ENCODE measurements at regions not wholly inside any gene's neighbourhood (a gene's known extent, or its start where the extent isn't known, plus 50 kb on each side); places are given as distances from the start of the nearest gene placed in this dataset.
"Not testable (repeated sequence)": the region's sequence is repeated elsewhere in the genome, so short reads cannot be mapped to it uniquely, and the experiment has no call there.

GRCh38 chr18:23311351-23312121 lies 141.6 kb upstream of the RIOK3 start:
- no peak for DNase-seq

GRCh38 chr18:23313379-23313778 lies 139.7 kb upstream of the RIOK3 start:
- DNase-seq = no peak

- no peak for DNase-seq
Observed at GRCh38 chr18:23314672-23315071, 138.4 kb upstream of the RIOK3 start.

GRCh38 chr18:23316316-23316715 lies 136.8 kb upstream of the RIOK3 start:
- DNase-seq = no peak

- no peak for DNase-seq
Observed at GRCh38 chr18:23316988-23317387, 136.1 kb upstream of the RIOK3 start.

GRCh38 chr18:23317975-23318675 lies 135.0 kb upstream of the RIOK3 start:
- no peak for DNase-seq

- no peak for DNase-seq
Observed at GRCh38 chr18:23320709-23321236, 132.3 kb upstream of the RIOK3 start.

- DNase-seq = no peak
Observed at GRCh38 chr18:23321996-23322395, 131.1 kb upstream of the RIOK3 start.

GRCh38 chr18:23324056-23324811 lies 128.9 kb upstream of the RIOK3 start:
- DNase-seq = no peak

GRCh38 chr18:23324861-23325260 lies 128.2 kb upstream of the RIOK3 start:
- DNase-seq = no peak

- not testable (repeated sequence) for DNase-seq
Observed at GRCh38 chr18:23329671-23330070, 123.4 kb upstream of the RIOK3 start.

- no peak for DNase-seq
Observed at GRCh38 chr18:23330423-23330822, 122.7 kb upstream of the RIOK3 start.

GRCh38 chr18:23331091-23331920 lies 121.8 kb upstream of the RIOK3 start:
- DNase-seq = no peak

GRCh38 chr18:23332356-23332755 lies 120.7 kb upstream of the RIOK3 start:
- DNase-seq = no peak

- DNase-seq = no peak
Observed at GRCh38 chr18:23333827-23334226, 119.3 kb upstream of the RIOK3 start.

- DNase-seq = no peak
Observed at GRCh38 chr18:23334569-23334968, 118.5 kb upstream of the RIOK3 start.

GRCh38 chr18:23336101-23336500 lies 117.0 kb upstream of the RIOK3 start:
- no peak for DNase-seq

- DNase-seq = no peak
Observed at GRCh38 chr18:23337599-23338444, 115.3 kb upstream of the RIOK3 start.

GRCh38 chr18:23340661-23341060 lies 112.4 kb upstream of the RIOK3 start:
- no peak for DNase-seq

- DNase-seq = peak; percentile 3 to 13
Observed at GRCh38 chr18:23341383-23341782, 111.7 kb upstream of the RIOK3 start.

- DNase-seq = no peak
Observed at GRCh38 chr18:23341983-23342382, 111.1 kb upstream of the RIOK3 start.

- no peak for DNase-seq
Observed at GRCh38 chr18:23342506-23342905, 110.6 kb upstream of the RIOK3 start.
